OCI-LY3 (cell line): ENCODE measurements at regions not wholly inside any gene's neighbourhood (a gene's known extent, or its start where the extent isn't known, plus 50 kb on each side); places are given as distances from the start of the nearest gene placed in this dataset.

Experiments used
- EZH2phosphoT487 ChIP-seq: fragments of 200-600 bp; shearing (Covaris generic); IDR thresholded peaks from 2 replicates; pipeline ENCODE4 v1.6.1; 2018; ENCODE audit warnings: antibody characterized with exemption, mixed run types, low read depth
- TF ChIP-seq, protein P1 (sequence below): fragments of 200-600, 300-600 bp; sonication (generic); IDR thresholded peaks from 2 replicates; pipeline ENCODE4 v1.5.1; 2014; ENCODE audit warnings: antibody characterized with exemption, low read length, low read depth

DNA sequence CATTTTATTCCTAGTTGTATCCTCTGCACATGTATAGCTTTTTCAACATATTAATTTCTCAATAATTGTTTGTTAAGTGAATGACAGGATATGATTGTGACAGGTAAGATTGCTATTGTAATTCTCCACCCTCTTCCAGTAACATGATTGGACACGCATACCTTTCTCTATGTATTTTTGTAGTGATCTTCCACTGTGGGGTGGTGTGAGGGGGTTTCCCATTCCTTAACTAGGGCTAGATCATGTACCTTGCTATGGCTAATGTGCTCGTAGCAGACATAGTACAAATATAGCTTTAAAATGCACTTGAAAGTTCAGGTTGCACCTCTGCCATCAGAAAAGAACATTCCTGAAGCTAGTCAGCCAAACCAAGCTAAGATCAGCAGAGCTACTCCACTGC, 2392.8 kb upstream of the RAG2 start:
- TF ChIP-seq, protein P1, sequence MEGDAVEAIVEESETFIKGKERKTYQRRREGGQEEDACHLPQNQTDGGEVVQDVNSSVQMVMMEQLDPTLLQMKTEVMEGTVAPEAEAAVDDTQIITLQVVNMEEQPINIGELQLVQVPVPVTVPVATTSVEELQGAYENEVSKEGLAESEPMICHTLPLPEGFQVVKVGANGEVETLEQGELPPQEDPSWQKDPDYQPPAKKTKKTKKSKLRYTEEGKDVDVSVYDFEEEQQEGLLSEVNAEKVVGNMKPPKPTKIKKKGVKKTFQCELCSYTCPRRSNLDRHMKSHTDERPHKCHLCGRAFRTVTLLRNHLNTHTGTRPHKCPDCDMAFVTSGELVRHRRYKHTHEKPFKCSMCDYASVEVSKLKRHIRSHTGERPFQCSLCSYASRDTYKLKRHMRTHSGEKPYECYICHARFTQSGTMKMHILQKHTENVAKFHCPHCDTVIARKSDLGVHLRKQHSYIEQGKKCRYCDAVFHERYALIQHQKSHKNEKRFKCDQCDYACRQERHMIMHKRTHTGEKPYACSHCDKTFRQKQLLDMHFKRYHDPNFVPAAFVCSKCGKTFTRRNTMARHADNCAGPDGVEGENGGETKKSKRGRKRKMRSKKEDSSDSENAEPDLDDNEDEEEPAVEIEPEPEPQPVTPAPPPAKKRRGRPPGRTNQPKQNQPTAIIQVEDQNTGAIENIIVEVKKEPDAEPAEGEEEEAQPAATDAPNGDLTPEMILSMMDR = no peak
- TF ChIP-seq EZH2phosphoT487 = no peak
